Tibial nerve (tissue), 4 donors: ENCODE measurements at regions not wholly inside any gene's neighbourhood (a gene's known extent, or its start where the extent isn't known, plus 50 kb on each side); places are given as distances from the start of the nearest gene placed in this dataset.

Experiments used
- EP300 ChIP-seq, 2 donors: sonication (generic); formaldehyde crosslinking; IDR thresholded peaks; one replicate each; pipeline ENCODE4 v1.6.1; 2017; ENCODE audit warnings: antibody characterized with exemption in 2 of 2, mild to moderate bottlenecking in 1 of 2
- POLR2A ChIP-seq, 2 donors: fragments of 450-650 bp; IDR thresholded peaks; one replicate each; pipeline ENCODE4 v1.6.1; 2017; ENCODE audit warnings: antibody characterized with exemption in 2 of 2, mild to moderate bottlenecking in 2 of 2, moderate library complexity in 2 of 2
- TF ChIP-seq, protein P1 (sequence below), 5 experiments: fragments of 200-600 bp in 3 of 5; fragments of 450-650 bp in 2 of 5; sonication (generic) in 3 of 5; IDR thresholded peaks; one replicate each; pipeline ENCODE4 v1.5.1; 2016 to 2019; ENCODE audit warnings: antibody characterized with exemption in 5 of 5, mild to moderate bottlenecking in 3 of 5, moderate library complexity in 2 of 5

DNA sequence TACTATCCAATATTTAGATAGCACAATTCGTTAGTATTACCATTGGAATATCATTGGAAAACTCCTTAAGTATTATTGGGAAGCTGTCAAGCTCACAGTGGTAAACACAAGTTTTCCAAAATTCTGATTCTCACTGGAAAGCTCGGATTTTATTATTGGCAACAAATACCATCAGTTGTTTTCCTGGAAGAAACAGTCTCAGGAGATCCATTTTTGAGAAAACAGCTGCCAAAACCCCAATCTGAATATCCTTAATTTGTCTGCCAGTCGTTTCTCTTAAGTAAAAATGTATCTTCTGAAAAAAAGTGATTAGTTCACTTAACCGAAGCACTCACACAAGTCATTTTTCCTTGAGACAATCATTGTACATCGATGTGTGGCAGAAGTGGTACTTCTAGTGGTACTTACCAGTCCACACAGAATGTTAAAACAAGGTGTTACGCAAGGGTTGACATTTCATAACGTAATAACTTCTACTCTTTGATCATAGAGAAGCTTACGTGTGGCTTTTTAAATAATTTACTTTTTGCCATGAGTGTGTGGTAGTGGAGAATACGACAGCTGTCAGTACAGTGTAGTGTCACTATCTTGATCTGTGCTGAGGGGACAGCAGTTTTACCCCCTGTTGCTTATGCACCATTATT is 74.9 kb downstream of the FAM43A start:
- TF ChIP-seq EP300 (IDR thresholded peaks at IDR 0.05) (no peak), POLR2A (IDR thresholded peaks at IDR 0.05) (no peak)
- TF ChIP-seq, protein P1, sequence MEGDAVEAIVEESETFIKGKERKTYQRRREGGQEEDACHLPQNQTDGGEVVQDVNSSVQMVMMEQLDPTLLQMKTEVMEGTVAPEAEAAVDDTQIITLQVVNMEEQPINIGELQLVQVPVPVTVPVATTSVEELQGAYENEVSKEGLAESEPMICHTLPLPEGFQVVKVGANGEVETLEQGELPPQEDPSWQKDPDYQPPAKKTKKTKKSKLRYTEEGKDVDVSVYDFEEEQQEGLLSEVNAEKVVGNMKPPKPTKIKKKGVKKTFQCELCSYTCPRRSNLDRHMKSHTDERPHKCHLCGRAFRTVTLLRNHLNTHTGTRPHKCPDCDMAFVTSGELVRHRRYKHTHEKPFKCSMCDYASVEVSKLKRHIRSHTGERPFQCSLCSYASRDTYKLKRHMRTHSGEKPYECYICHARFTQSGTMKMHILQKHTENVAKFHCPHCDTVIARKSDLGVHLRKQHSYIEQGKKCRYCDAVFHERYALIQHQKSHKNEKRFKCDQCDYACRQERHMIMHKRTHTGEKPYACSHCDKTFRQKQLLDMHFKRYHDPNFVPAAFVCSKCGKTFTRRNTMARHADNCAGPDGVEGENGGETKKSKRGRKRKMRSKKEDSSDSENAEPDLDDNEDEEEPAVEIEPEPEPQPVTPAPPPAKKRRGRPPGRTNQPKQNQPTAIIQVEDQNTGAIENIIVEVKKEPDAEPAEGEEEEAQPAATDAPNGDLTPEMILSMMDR (IDR thresholded peaks at IDR 0.05) = no peak
